ENCODE measurements at regions not wholly inside any gene's neighbourhood (a gene's known extent, or its start where the extent isn't known, plus 50 kb on each side); places are given as distances from the start of the nearest gene placed in this dataset.

GRCh38 chr6:118715376-118715775 is 64.0 kb upstream of the CEP85L start:
- no peak overlapping the region for H3K9ac ChIP-seq (ENCODE audit: insufficient read depth, low read length, poor library complexity, severe bottlenecking)
- Mint-ChIP-seq H3K27me3 (ENCODE audit: low read depth in 3 of 3) (peaks cover 2 to 8% (median 3%) of the 10 kb centered on the region in 3 donors), H3K4me3 (no peak overlapping the region)

GRCh38 chr6:118714756-118715155 is 63.4 kb upstream of the CEP85L start:
- H3K4me3 Mint-ChIP-seq: no peak overlapping the region
- TF ChIP-seq, protein P1, sequence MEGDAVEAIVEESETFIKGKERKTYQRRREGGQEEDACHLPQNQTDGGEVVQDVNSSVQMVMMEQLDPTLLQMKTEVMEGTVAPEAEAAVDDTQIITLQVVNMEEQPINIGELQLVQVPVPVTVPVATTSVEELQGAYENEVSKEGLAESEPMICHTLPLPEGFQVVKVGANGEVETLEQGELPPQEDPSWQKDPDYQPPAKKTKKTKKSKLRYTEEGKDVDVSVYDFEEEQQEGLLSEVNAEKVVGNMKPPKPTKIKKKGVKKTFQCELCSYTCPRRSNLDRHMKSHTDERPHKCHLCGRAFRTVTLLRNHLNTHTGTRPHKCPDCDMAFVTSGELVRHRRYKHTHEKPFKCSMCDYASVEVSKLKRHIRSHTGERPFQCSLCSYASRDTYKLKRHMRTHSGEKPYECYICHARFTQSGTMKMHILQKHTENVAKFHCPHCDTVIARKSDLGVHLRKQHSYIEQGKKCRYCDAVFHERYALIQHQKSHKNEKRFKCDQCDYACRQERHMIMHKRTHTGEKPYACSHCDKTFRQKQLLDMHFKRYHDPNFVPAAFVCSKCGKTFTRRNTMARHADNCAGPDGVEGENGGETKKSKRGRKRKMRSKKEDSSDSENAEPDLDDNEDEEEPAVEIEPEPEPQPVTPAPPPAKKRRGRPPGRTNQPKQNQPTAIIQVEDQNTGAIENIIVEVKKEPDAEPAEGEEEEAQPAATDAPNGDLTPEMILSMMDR (IDR thresholded peaks at IDR 0.05): no peak
- peaks cover 2 to 7% (median 2%) of the 10 kb centered on the region in 3 donors for H3K27me3 Mint-ChIP-seq (ENCODE audit: low read depth in 3 of 3)
- intact Hi-C loops (cut with micrococcal nuclease): no loop called here
- no peak overlapping the region for H3K27ac Mint-ChIP-seq
- Histone ChIP-seq H4K20me1 (ENCODE audit: insufficient read depth, low read length) (no peaks in the 10 kb centered on the region), H3K4me1 (ENCODE audit: control insufficient read depth in 1 of 2, insufficient read depth in 2 of 2, low read length in 2 of 2) (peaks cover 19 to 24% of the 10 kb centered on the region in 2 donors), H3K9me3 (replicated peaks in 1 of 2; ENCODE audit: control insufficient read depth in 1 of 2, insufficient read depth in 1 of 2, low read length in 2 of 2) (no peaks in the 10 kb centered on the region), H3K36me3 (replicated peaks in 1 of 2; ENCODE audit: control insufficient read depth in 1 of 2, insufficient read depth in 2 of 2, low read length in 2 of 2) (no peaks in the 10 kb centered on the region), H3K9ac (ENCODE audit: insufficient read depth, low read length, poor library complexity, severe bottlenecking) (no peak overlapping the region), H3K4me2 (replicated peaks; ENCODE audit: extremely low read depth, low read length, poor library complexity, severe bottlenecking) (no peak overlapping the region), H3K27ac (ENCODE audit: low read depth in 1 of 2, low read length in 2 of 2) (no peak overlapping the region), H3K27me3 (ENCODE audit: control insufficient read depth in 2 of 2, insufficient read depth in 2 of 2, low read length in 2 of 2) (no peaks in the 10 kb centered on the region), H3K4me3 (replicated peaks in 1 of 3; ENCODE audit: low read depth in 2 of 3, low read length in 3 of 3) (no peak overlapping the region), H3K79me2 (ENCODE audit: insufficient read depth, low read length) (no peaks in the 10 kb centered on the region), H2AFZ (ENCODE audit: insufficient read depth, low read depth, low read length, poor library complexity, severe bottlenecking) (no peak overlapping the region)
- WGBS (ENCODE audit: insufficient coverage): no CpG with 5 or more reads among the region's 3 CpGs
- no peak for DNase-seq
- H3K9me3 Mint-ChIP-seq: peaks cover 0 to 5% (median 0%) of the 10 kb centered on the region in 7 donors
- no peaks in the 10 kb centered on the region for H3K36me3 Mint-ChIP-seq
- peaks cover 23% of the 10 kb centered on the region for H3K4me1 Mint-ChIP-seq

More at GRCh38 chr6:118715376-118715775, 64.0 kb upstream of the CEP85L start:
- no peak overlapping the region for H3K4me2 ChIP-seq (replicated peaks; ENCODE audit: extremely low read depth, low read length, poor library complexity, severe bottlenecking)
- H3K4me3 ChIP-seq (replicated peaks in 1 of 3; ENCODE audit: low read depth in 2 of 3, low read length in 3 of 3): no peak overlapping the region
- H3K36me3 Mint-ChIP-seq: no peaks in the 10 kb centered on the region
- H4K20me1 ChIP-seq (ENCODE audit: insufficient read depth, low read length): no peaks in the 10 kb centered on the region
- H3K4me1 ChIP-seq (ENCODE audit: control insufficient read depth in 1 of 2, insufficient read depth in 2 of 2, low read length in 2 of 2): peaks cover 20 to 24% of the 10 kb centered on the region in 2 donors
- DNase-seq: peak in 1 of 3 donors; percentile 12
- no peaks in the 10 kb centered on the region for H3K27me3 ChIP-seq (ENCODE audit: control insufficient read depth in 2 of 2, insufficient read depth in 2 of 2, low read length in 2 of 2)
- H3K9me3 Mint-ChIP-seq: peaks cover 0 to 5% (median 0%) of the 10 kb centered on the region in 7 donors
- H3K27ac ChIP-seq (ENCODE audit: low read depth in 1 of 2, low read length in 2 of 2): peak overlapping the region in 1 of 2 donors; percentile 10
- H3K79me2 ChIP-seq (ENCODE audit: insufficient read depth, low read length): no peaks in the 10 kb centered on the region
- no peaks in the 10 kb centered on the region for H3K36me3 ChIP-seq (replicated peaks in 1 of 2; ENCODE audit: control insufficient read depth in 1 of 2, insufficient read depth in 2 of 2, low read length in 2 of 2)
- no peaks in the 10 kb centered on the region for H3K9me3 ChIP-seq (replicated peaks in 1 of 2; ENCODE audit: control insufficient read depth in 1 of 2, insufficient read depth in 1 of 2, low read length in 2 of 2)
- peak overlapping the region in 4 of 7 donors; percentile 0 to 66 (median 33) for H3K27ac Mint-ChIP-seq
- no CpG with 5 or more reads among the region's 2 CpGs for WGBS (ENCODE audit: insufficient coverage)
- TF ChIP-seq, protein P1 (IDR thresholded peaks at IDR 0.05): no peak
- peaks cover 22% of the 10 kb centered on the region for H3K4me1 Mint-ChIP-seq
- intact Hi-C loops (cut with micrococcal nuclease): no loop called here
- no peak overlapping the region for H2AFZ ChIP-seq (ENCODE audit: insufficient read depth, low read depth, low read length, poor library complexity, severe bottlenecking)

Measured in CD14-positive monocyte (primary cell).